GM12872 (cell line): ENCODE measurements at regions not wholly inside any gene's neighbourhood (a gene's known extent, or its start where the extent isn't known, plus 50 kb on each side); places are given as distances from the start of the nearest gene placed in this dataset.

Source experiments
- CTCF ChIP-seq: IDR thresholded peaks from 3 replicates; pipeline ENCODE4 v1.5.1; 2011; ENCODE audit warnings: low read depth, mild to moderate bottlenecking, low read length, moderate library complexity; ENCODE audit not compliant: insufficient read depth

GRCh38 chr10:117621795-117622420 lies 79.4 kb downstream of the EMX2 start:
- TF ChIP-seq CTCF: no peak

- TF ChIP-seq CTCF: no peak
Observed at GRCh38 chr10:117622471-117623184, 80.1 kb downstream of the EMX2 start.

- no peak for TF ChIP-seq CTCF
Observed at GRCh38 chr10:117626228-117626627, 83.7 kb downstream of the EMX2 start.

GRCh38 chr10:117627561-117627960 lies 85.0 kb downstream of the EMX2 start:
- TF ChIP-seq CTCF: no peak

GRCh38 chr10:117631276-117632145 lies 89.0 kb downstream of the EMX2 start:
- TF ChIP-seq CTCF: no peak

GRCh38 chr10:117632406-117632805 lies 89.9 kb downstream of the EMX2 start:
- TF ChIP-seq CTCF: no peak

GRCh38 chr10:117635826-117636225 lies 93.3 kb downstream of the EMX2 start:
- TF ChIP-seq CTCF: no peak
